Mucosa of rectum (tissue), 2 donors: ENCODE measurements at regions not wholly inside any gene's neighbourhood (a gene's known extent, or its start where the extent isn't known, plus 50 kb on each side); places are given as distances from the start of the nearest gene placed in this dataset.

ENCODE experiments used
- H3K27ac ChIP-seq, 2 donors: one replicate each; pipeline ENCODE4 v1.7.0; 2013; ENCODE audit warnings: inconsistent platforms in 2 of 2, low read depth in 2 of 2, low read length in 2 of 2
- H3K27me3 ChIP-seq, 2 donors: one replicate each; pipeline ENCODE4 v1.7.0; 2013; ENCODE audit warnings: low read length in 2 of 2; ENCODE audit not compliant: control insufficient read depth in 2 of 2, insufficient read depth in 2 of 2
- H3K36me3 ChIP-seq, 2 donors: one replicate each; pipeline ENCODE4 v1.7.0; 2013; ENCODE audit warnings: low read length in 2 of 2; ENCODE audit not compliant: control insufficient read depth in 2 of 2, insufficient read depth in 2 of 2
- H3K4me1 ChIP-seq, 2 donors: one replicate each; pipeline ENCODE4 v1.7.0; 2013; ENCODE audit warnings: low read length in 2 of 2, mild to moderate bottlenecking in 1 of 2; ENCODE audit not compliant: control insufficient read depth in 2 of 2, insufficient read depth in 2 of 2
- H3K4me3 ChIP-seq, 2 donors: one replicate each; pipeline ENCODE4 v1.7.0; 2013; ENCODE audit warnings: low read length in 2 of 2
- H3K9ac ChIP-seq, 2 donors: one replicate each; pipeline ENCODE4 v1.7.0; 2013; ENCODE audit warnings: low read length in 2 of 2, low read depth in 1 of 2, mild to moderate bottlenecking in 1 of 2
- H3K9me3 ChIP-seq, 2 donors: one replicate each; pipeline ENCODE4 v1.7.0; 2013; ENCODE audit warnings: low read length in 2 of 2; ENCODE audit not compliant: control insufficient read depth in 2 of 2
- donor health status: healthy.
- donor health status: Normal muscosa, but diverticular disease.

- no peaks in the 10 kb centered on the region for H3K9me3 ChIP-seq
- H3K4me3 ChIP-seq: no peak overlapping the region
- no peaks in the 10 kb centered on the region for H3K4me1 ChIP-seq
- H3K9ac ChIP-seq: no peak overlapping the region
- no peaks in the 10 kb centered on the region for H3K27me3 ChIP-seq
- no peaks in the 10 kb centered on the region for H3K36me3 ChIP-seq
- no peak overlapping the region for H3K27ac ChIP-seq
Observed at GRCh38 chr4:41405464-41406112, 132.4 kb upstream of the LIMCH1 start.

GRCh38 chr4:41406113-41406516, 131.8 kb upstream of the LIMCH1 start:
- Histone ChIP-seq H3K4me1 (no peaks in the 10 kb centered on the region), H3K4me3 (no peak overlapping the region), H3K27me3 (no peaks in the 10 kb centered on the region), H3K27ac (no peak overlapping the region), H3K9me3 (no peaks in the 10 kb centered on the region), H3K36me3 (no peaks in the 10 kb centered on the region), H3K9ac (no peak overlapping the region)

- Histone ChIP-seq H3K4me3 (no peak overlapping the region), H3K9me3 (no peaks in the 10 kb centered on the region), H3K27me3 (no peaks in the 10 kb centered on the region), H3K4me1 (no peaks in the 10 kb centered on the region), H3K9ac (no peak overlapping the region), H3K27ac (no peak overlapping the region), H3K36me3 (no peaks in the 10 kb centered on the region)
Observed at GRCh38 chr4:41408150-41408549, 129.8 kb upstream of the LIMCH1 start.

GRCh38 chr4:41408859-41409593, 128.9 kb upstream of the LIMCH1 start:
- no peaks in the 10 kb centered on the region for H3K9me3 ChIP-seq
- H3K27me3 ChIP-seq: no peaks in the 10 kb centered on the region
- H3K4me1 ChIP-seq: no peaks in the 10 kb centered on the region
- H3K36me3 ChIP-seq: no peaks in the 10 kb centered on the region
- no peak overlapping the region for H3K27ac ChIP-seq
- H3K9ac ChIP-seq: no peak overlapping the region
- no peak overlapping the region for H3K4me3 ChIP-seq

- H3K4me1 ChIP-seq: no peaks in the 10 kb centered on the region
- H3K9me3 ChIP-seq: no peaks in the 10 kb centered on the region
- H3K36me3 ChIP-seq: no peaks in the 10 kb centered on the region
- H3K27ac ChIP-seq: no peak overlapping the region
- H3K27me3 ChIP-seq: no peaks in the 10 kb centered on the region
- H3K4me3 ChIP-seq: no peak overlapping the region
- H3K9ac ChIP-seq: no peak overlapping the region
Observed at GRCh38 chr4:41409594-41409895, 128.4 kb upstream of the LIMCH1 start.

DNA sequence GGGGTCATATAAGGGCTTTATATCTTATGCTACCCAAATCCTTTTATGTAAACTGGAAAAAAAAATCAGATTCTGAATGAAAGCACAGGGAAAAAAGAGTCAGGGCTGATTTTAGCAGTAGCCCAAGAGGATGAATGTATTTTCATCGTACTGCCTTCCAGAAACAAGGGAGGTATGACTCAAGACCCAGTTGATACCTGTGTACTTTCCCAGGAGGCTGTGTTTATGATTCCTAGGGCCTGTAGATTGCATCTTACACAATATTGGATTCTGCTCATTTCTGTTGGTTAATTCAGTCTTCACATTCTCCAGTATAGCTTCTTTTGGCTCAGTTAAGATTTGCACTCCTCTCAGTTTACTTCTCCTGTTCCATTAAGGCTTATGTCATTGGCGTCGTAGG, 127.9 kb upstream of the LIMCH1 start:
- Histone ChIP-seq H3K9ac (no peak overlapping the region), H3K4me3 (no peak overlapping the region), H3K9me3 (no peaks in the 10 kb centered on the region), H3K36me3 (no peaks in the 10 kb centered on the region), H3K4me1 (no peaks in the 10 kb centered on the region), H3K27me3 (no peaks in the 10 kb centered on the region), H3K27ac (no peak overlapping the region)

GRCh38 chr4:41413670-41414411, 124.1 kb upstream of the LIMCH1 start:
- H3K9me3 ChIP-seq: no peaks in the 10 kb centered on the region
- H3K4me1 ChIP-seq: no peaks in the 10 kb centered on the region
- H3K27me3 ChIP-seq: no peaks in the 10 kb centered on the region
- no peak overlapping the region for H3K9ac ChIP-seq
- no peak overlapping the region for H3K27ac ChIP-seq
- no peaks in the 10 kb centered on the region for H3K36me3 ChIP-seq
- no peak overlapping the region for H3K4me3 ChIP-seq

- H3K9ac ChIP-seq: no peak overlapping the region
- no peaks in the 10 kb centered on the region for H3K9me3 ChIP-seq
- no peaks in the 10 kb centered on the region for H3K36me3 ChIP-seq
- no peak overlapping the region for H3K27ac ChIP-seq
- H3K27me3 ChIP-seq: no peaks in the 10 kb centered on the region
- H3K4me3 ChIP-seq: no peak overlapping the region
- H3K4me1 ChIP-seq: no peaks in the 10 kb centered on the region
Observed at GRCh38 chr4:41414412-41414779, 123.6 kb upstream of the LIMCH1 start.

DNA sequence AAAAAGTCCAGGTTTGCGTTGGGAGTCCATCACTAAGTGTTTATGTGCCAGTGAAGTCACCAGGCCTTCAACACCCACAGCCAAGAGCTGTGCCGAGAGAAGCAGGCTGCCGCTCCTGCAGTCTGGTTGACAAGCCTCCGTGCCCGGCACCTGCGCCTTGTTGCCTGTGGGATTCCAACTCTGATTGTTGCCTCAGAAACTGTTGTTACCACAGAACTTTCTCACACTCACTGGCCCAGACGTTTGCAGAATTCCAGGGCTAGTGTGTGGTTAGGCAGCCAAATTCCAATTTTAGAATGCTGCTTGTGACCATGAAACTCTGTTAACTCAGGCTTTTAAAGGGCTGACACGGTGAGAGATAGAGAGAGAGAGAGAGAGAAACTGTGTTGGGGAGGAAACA, 119.5 kb upstream of the LIMCH1 start:
- Histone ChIP-seq H3K4me1 (no peaks in the 10 kb centered on the region), H3K27ac (no peak overlapping the region), H3K4me3 (no peak overlapping the region), H3K36me3 (no peaks in the 10 kb centered on the region), H3K9me3 (no peaks in the 10 kb centered on the region), H3K9ac (no peak overlapping the region), H3K27me3 (no peaks in the 10 kb centered on the region)

GRCh38 chr4:41420541-41420940, 117.4 kb upstream of the LIMCH1 start:
- H3K36me3 ChIP-seq: no peaks in the 10 kb centered on the region
- no peaks in the 10 kb centered on the region for H3K9me3 ChIP-seq
- H3K27ac ChIP-seq: no peak overlapping the region
- H3K4me3 ChIP-seq: no peak overlapping the region
- no peaks in the 10 kb centered on the region for H3K4me1 ChIP-seq
- no peaks in the 10 kb centered on the region for H3K27me3 ChIP-seq
- no peak overlapping the region for H3K9ac ChIP-seq
